C4-2B (cell line): ENCODE measurements at regions not wholly inside any gene's neighbourhood (a gene's known extent, or its start where the extent isn't known, plus 50 kb on each side); places are given as distances from the start of the nearest gene placed in this dataset.
"Not testable (repeated sequence)": the region's sequence is repeated elsewhere in the genome, so short reads cannot be mapped to it uniquely, and the experiment has no call there.

Experiments used
- H3K27ac ChIP-seq: fragments of 450-650 bp; 2 replicates; pipeline ENCODE4 v1.5.1; 2017
- CTCF ChIP-seq: fragments of 450-650 bp; conservative IDR thresholded peaks from 2 replicates; pipeline ENCODE4 v1.5.1; 2017; ENCODE audit warnings: mild to moderate bottlenecking
- ZFX ChIP-seq: fragments of 450-650 bp; IDR thresholded peaks from 2 replicates; pipeline ENCODE4 v1.6.1; 2017

GRCh38 chr4:20017070-20017776 is 234.5 kb upstream of the SLIT2 start:
- no peak overlapping the region for H3K27ac ChIP-seq
- TF ChIP-seq CTCF (no peak), ZFX (no peak)

DNA sequence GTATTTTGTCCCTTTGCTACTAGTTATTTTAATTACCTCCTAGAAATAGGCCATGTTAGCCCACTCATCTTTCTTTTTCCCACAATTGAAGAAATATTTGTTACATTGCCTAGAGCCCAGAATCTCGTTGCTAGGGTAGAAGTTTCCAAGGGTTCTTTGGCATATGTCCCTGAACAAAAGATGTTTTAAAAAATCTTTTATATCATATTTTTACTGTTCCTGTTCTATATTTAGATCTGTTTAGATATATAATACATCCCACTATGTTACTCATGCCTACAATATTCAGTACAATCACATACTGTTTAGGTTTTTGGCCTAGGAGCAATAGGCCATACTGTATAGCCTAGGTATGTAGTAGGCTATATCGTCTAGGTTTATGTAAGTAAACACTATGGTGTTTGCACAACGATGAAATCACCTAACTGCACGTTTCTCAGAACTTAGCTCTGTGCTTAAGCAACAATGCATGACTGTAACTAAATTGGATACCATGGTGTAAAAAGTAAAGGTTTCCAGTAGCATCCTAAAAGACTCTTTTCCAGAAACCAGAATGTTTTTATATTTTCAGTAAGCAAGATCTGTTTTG is 236.0 kb upstream of the SLIT2 start:
- TF ChIP-seq ZFX = no peak
- no peak for TF ChIP-seq CTCF
- no peak overlapping the region for H3K27ac ChIP-seq

- H3K27ac ChIP-seq = not testable (repeated sequence)
Observed at GRCh38 chr4:20003836-20004558, 247.7 kb upstream of the SLIT2 start.

DNA sequence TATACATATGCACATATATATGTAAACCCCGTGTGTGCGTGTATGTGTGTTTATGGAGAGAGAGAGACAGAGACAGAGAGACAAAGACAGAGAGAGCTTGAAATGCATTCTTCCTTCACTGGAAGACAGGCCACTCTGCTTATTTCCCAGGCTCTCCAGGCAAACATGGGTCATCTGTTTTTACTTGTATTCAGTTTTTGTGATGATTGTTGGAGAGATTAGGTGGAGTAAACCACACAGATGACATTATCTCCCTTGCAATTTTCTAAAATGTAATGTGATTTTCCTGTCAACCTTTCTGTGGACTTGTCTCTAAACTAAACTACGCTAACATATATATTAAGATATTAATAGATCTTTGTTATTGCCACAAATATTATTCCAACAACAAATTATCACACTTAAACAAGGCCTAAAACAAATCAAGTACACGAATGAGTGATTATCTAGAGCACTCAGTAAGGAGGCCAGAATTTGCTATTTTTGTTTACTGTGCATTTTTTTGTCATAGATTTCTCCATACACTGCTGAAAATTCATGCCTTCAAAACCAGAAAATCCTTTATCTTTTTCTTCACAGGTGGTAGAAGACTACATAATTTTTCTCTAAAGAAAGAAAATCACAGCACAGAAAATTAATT is 251.8 kb upstream of the SLIT2 start:
- H3K27ac ChIP-seq = no peak overlapping the region
- TF ChIP-seq CTCF = no peak
- no peak for TF ChIP-seq ZFX

- TF ChIP-seq CTCF (no peak), ZFX (no peak)
- H3K27ac ChIP-seq = no peak overlapping the region
Observed at GRCh38 chr4:19999276-19999675, 252.4 kb upstream of the SLIT2 start.

- no peak overlapping the region for H3K27ac ChIP-seq
Observed at GRCh38 chr4:19993242-19993641, 258.5 kb upstream of the SLIT2 start.

More at GRCh38 chr4:19993242-19993641, 258.5 kb upstream of the SLIT2 start:
- no peak for TF ChIP-seq CTCF
- TF ChIP-seq ZFX = no peak
